ENCODE measurements at regions not wholly inside any gene's neighbourhood (a gene's known extent, or its start where the extent isn't known, plus 50 kb on each side); places are given as distances from the start of the nearest gene placed in this dataset.

DNA sequence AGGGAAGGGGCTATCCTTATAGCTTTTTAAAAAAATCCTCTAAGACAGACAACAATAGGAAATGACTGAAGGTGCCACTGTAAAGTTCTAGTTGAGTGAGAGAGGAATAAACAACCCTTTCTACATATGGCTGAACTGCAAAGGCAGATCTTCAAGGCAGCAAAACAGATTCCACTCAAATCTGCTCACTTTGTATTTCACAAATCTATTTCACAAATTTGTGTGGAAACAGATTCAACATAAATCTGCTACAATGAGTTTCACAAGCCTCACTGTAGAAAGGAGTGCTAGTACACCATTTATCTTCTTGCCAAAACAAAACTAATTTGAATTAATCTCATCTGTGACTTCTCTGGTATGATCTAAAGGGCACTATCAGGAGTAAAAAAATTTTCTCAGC is 451.3 kb downstream of the PLA2G4A start (continued):
- TF ChIP-seq, protein P1, sequence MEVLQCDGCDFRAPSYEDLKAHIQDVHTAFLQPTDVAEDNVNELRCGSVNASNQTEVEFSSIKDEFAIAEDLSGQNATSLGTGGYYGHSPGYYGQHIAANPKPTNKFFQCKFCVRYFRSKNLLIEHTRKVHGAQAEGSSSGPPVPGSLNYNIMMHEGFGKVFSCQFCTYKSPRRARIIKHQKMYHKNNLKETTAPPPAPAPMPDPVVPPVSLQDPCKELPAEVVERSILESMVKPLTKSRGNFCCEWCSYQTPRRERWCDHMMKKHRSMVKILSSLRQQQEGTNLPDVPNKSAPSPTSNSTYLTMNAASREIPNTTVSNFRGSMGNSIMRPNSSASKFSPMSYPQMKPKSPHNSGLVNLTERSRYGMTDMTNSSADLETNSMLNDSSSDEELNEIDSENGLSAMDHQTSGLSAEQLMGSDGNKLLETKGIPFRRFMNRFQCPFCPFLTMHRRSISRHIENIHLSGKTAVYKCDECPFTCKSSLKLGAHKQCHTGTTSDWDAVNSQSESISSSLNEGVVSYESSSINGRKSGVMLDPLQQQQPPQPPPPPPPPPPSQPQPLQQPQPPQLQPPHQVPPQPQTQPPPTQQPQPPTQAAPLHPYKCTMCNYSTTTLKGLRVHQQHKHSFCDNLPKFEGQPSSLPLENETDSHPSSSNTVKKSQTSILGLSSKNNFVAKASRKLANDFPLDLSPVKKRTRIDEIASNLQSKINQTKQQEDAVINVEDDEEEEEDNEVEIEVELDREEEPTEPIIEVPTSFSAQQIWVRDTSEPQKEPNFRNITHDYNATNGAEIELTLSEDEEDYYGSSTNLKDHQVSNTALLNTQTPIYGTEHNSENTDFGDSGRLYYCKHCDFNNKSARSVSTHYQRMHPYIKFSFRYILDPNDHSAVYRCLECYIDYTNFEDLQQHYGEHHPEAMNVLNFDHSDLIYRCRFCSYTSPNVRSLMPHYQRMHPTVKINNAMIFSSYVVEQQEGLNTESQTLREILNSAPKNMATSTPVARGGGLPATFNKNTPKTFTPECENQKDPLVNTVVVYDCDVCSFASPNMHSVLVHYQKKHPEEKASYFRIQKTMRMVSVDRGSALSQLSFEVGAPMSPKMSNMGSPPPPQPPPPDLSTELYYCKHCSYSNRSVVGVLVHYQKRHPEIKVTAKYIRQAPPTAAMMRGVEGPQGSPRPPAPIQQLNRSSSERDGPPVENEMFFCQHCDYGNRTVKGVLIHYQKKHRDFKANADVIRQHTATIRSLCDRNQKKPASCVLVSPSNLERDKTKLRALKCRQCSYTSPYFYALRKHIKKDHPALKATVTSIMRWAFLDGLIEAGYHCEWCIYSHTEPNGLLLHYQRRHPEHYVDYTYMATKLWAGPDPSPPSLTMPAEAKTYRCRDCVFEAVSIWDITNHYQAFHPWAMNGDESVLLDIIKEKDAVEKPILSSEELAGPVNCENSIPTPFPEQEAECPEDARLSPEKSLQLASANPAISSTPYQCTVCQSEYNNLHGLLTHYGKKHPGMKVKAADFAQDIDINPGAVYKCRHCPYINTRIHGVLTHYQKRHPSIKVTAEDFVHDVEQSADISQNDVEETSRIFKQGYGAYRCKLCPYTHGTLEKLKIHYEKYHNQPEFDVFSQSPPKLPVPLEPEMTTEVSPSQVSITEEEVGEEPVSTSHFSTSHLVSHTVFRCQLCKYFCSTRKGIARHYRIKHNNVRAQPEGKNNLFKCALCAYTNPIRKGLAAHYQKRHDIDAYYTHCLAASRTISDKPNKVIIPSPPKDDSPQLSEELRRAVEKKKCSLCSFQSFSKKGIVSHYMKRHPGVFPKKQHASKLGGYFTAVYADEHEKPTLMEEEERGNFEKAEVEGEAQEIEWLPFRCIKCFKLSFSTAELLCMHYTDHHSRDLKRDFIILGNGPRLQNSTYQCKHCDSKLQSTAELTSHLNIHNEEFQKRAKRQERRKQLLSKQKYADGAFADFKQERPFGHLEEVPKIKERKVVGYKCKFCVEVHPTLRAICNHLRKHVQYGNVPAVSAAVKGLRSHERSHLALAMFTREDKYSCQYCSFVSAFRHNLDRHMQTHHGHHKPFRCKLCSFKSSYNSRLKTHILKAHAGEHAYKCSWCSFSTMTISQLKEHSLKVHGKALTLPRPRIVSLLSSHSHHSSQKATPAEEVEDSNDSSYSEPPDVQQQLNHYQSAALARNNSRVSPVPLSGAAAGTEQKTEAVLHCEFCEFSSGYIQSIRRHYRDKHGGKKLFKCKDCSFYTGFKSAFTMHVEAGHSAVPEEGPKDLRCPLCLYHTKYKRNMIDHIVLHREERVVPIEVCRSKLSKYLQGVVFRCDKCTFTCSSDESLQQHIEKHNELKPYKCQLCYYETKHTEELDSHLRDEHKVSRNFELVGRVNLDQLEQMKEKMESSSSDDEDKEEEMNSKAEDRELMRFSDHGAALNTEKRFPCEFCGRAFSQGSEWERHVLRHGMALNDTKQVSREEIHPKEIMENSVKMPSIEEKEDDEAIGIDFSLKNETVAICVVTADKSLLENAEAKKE (CRISPR knock-in tag; IDR thresholded peaks at IDR 0.05) = no peak
- TF ChIP-seq STAT1 (IDR thresholded peaks at IDR 0.05; ENCODE audit: unreplicated experiment) (no peak), CREB1 (CRISPR knock-in tag; IDR thresholded peaks at IDR 0.05; ENCODE audit: low read depth) (no peak), JUNB (IDR thresholded peaks at IDR 0.05; ENCODE audit: unreplicated experiment) (no peak)
- TF ChIP-seq, protein P2, sequence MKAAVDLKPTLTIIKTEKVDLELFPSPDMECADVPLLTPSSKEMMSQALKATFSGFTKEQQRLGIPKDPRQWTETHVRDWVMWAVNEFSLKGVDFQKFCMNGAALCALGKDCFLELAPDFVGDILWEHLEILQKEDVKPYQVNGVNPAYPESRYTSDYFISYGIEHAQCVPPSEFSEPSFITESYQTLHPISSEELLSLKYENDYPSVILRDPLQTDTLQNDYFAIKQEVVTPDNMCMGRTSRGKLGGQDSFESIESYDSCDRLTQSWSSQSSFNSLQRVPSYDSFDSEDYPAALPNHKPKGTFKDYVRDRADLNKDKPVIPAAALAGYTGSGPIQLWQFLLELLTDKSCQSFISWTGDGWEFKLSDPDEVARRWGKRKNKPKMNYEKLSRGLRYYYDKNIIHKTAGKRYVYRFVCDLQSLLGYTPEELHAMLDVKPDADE (IDR thresholded peaks at IDR 0.05) = no peak

DNA sequence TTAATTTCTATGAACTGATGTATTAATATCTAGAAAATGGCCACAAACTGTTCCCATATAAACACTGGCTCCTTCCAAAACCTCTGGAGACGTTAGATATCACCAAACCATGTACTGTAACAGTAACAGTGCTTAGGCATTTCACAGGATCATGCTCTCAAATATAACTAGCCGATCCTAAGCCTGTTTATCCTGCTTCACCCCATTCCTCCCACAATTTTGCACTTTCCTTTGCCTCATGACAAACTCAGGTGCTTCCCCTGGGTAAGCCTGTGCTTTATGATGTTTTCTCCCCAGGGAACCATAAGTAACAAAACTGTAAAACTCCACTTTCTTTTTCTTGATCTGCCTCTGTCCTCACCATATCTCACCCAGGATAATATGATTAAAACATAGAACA is 452.3 kb downstream of the PLA2G4A start:
- Histone ChIP-seq H3K79me2 (replicated peaks; ENCODE audit: insufficient read depth) (no peaks in the 10 kb centered on the region), H3K4me3 (no peak overlapping the region), H4K20me1 (replicated peaks; ENCODE audit: insufficient read depth) (no peaks in the 10 kb centered on the region), H3K9me2 (ENCODE audit: insufficient read depth) (no peaks in the 10 kb centered on the region), H3K27me3 (ENCODE audit: insufficient read depth) (no peaks in the 10 kb centered on the region), H3K27ac (ENCODE audit: low read depth) (no peak overlapping the region), H3K4me1 (ENCODE audit: insufficient read depth) (no peaks in the 10 kb centered on the region), H3K4me2 (no peak overlapping the region), H3F3A (replicated peaks; ENCODE audit: low read depth) (no peaks in the 10 kb centered on the region), H3K36me3 (ENCODE audit: insufficient read depth) (no peaks in the 10 kb centered on the region), H2AFZ (no peak overlapping the region)
- DNase-seq (ENCODE audit: low spot score) (no peak), ATAC-seq (no peak)
- no peak overlapping the region for H3K27ac Mint-ChIP-seq
- H3K27me3 Mint-ChIP-seq (ENCODE audit: insufficient read depth, low read depth, poor library complexity) = no peaks in the 10 kb centered on the region
- H3K9me3 Mint-ChIP-seq = no peaks in the 10 kb centered on the region
- H3K4me3 Mint-ChIP-seq = no peak overlapping the region
- H3K4me1 Mint-ChIP-seq = no peaks in the 10 kb centered on the region
- H3K36me3 Mint-ChIP-seq (ENCODE audit: low read depth) = no peaks in the 10 kb centered on the region
- TF ChIP-seq STAT1 (IDR thresholded peaks at IDR 0.05; ENCODE audit: unreplicated experiment) (no peak), ZNF331 (CRISPR knock-in tag; IDR thresholded peaks at IDR 0.05; ENCODE audit: low read depth) (no peak), EZH2 (IDR thresholded peaks at IDR 0.05; ENCODE audit: low read depth, unreplicated experiment) (no peak), NANOG (IDR thresholded peaks at IDR 0.05; ENCODE audit: borderline replicate concordance) (no peak)
- TF ChIP-seq, protein P3, sequence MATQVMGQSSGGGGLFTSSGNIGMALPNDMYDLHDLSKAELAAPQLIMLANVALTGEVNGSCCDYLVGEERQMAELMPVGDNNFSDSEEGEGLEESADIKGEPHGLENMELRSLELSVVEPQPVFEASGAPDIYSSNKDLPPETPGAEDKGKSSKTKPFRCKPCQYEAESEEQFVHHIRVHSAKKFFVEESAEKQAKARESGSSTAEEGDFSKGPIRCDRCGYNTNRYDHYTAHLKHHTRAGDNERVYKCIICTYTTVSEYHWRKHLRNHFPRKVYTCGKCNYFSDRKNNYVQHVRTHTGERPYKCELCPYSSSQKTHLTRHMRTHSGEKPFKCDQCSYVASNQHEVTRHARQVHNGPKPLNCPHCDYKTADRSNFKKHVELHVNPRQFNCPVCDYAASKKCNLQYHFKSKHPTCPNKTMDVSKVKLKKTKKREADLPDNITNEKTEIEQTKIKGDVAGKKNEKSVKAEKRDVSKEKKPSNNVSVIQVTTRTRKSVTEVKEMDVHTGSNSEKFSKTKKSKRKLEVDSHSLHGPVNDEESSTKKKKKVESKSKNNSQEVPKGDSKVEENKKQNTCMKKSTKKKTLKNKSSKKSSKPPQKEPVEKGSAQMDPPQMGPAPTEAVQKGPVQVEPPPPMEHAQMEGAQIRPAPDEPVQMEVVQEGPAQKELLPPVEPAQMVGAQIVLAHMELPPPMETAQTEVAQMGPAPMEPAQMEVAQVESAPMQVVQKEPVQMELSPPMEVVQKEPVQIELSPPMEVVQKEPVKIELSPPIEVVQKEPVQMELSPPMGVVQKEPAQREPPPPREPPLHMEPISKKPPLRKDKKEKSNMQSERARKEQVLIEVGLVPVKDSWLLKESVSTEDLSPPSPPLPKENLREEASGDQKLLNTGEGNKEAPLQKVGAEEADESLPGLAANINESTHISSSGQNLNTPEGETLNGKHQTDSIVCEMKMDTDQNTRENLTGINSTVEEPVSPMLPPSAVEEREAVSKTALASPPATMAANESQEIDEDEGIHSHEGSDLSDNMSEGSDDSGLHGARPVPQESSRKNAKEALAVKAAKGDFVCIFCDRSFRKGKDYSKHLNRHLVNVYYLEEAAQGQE (IDR thresholded peaks at IDR 0.05; ENCODE audit: unreplicated experiment) = no peak
- TF ChIP-seq, protein P2 (IDR thresholded peaks at IDR 0.05) = no peak

All from GM23338 (cell line).